Nephron (organoid): ENCODE measurements at regions not wholly inside any gene's neighbourhood (a gene's known extent, or its start where the extent isn't known, plus 50 kb on each side); places are given as distances from the start of the nearest gene placed in this dataset.
"Not testable (repeated sequence)": the region's sequence is repeated elsewhere in the genome, so short reads cannot be mapped to it uniquely, and the experiment has no call there.

ENCODE experiments used
- H3K27ac Mint-ChIP-seq, 3 experiments: 2 replicates each; pipeline ENCODE4 v1.8.0; 2020; ENCODE audit warnings: mixed read lengths in 3 of 3, mild to moderate bottlenecking in 2 of 3, moderate library complexity in 1 of 3
- H3K27me3 Mint-ChIP-seq: 2 replicates; pipeline ENCODE4 v1.8.0; 2021; ENCODE audit warnings: low read depth, mild to moderate bottlenecking, moderate library complexity, mixed read lengths
- H3K36me3 Mint-ChIP-seq: 2 replicates; pipeline ENCODE4 v1.8.0; 2020; ENCODE audit warnings: low read depth, mixed read lengths
- H3K4me1 Mint-ChIP-seq: 2 replicates; pipeline ENCODE4 v1.8.0; 2020; ENCODE audit warnings: mixed read lengths
- H3K4me3 Mint-ChIP-seq, 3 experiments: 2 replicates each; pipeline ENCODE4 v1.8.0; 2020; ENCODE audit warnings: mild to moderate bottlenecking in 3 of 3, mixed read lengths in 3 of 3, moderate library complexity in 2 of 3
- H3K9me3 Mint-ChIP-seq: 2 replicates; pipeline ENCODE4 v1.8.0; 2020; ENCODE audit warnings: mixed read lengths
- CTCF ChIP-seq, 3 experiments: fragments of 200-600 bp; sonication (generic); IDR thresholded peaks; one replicate each; pipeline ENCODE4 v1.5.0; 2021; ENCODE audit warnings: antibody characterized with exemption in 3 of 3; ENCODE audit not compliant: unreplicated experiment in 3 of 3

GRCh38 chr11:121872356-121872755 is 243.7 kb downstream of the BLID start:
- TF ChIP-seq CTCF (IDR thresholded peaks at IDR 0.05; ENCODE audit: unreplicated experiment in 3 of 3), result no peak
- H3K4me1 Mint-ChIP-seq, result peaks cover 17% of the 10 kb centered on the region
- H3K27me3 Mint-ChIP-seq, result no peaks in the 10 kb centered on the region
- H3K36me3 Mint-ChIP-seq, result no peaks in the 10 kb centered on the region
- H3K27ac Mint-ChIP-seq, result peak overlapping the region in 1 of 3 experiments; percentile 12
- no peaks in the 10 kb centered on the region for H3K9me3 Mint-ChIP-seq
- H3K4me3 Mint-ChIP-seq, result no peak overlapping the region

GRCh38 chr11:121870206-121871045 is 245.6 kb downstream of the BLID start:
- H3K9me3 Mint-ChIP-seq, result peaks cover 3% of the 10 kb centered on the region
- no peak overlapping the region for H3K4me3 Mint-ChIP-seq
- H3K27ac Mint-ChIP-seq, result peak overlapping the region in 2 of 3 experiments; percentile 20 to 61
- peaks cover 3% of the 10 kb centered on the region for H3K27me3 Mint-ChIP-seq
- TF ChIP-seq CTCF (IDR thresholded peaks at IDR 0.05; ENCODE audit: unreplicated experiment in 3 of 3), result no peak
- no peaks in the 10 kb centered on the region for H3K36me3 Mint-ChIP-seq
- H3K4me1 Mint-ChIP-seq, result peaks cover 22% of the 10 kb centered on the region

- H3K4me1 Mint-ChIP-seq, result peaks cover 22% of the 10 kb centered on the region
- H3K27ac Mint-ChIP-seq, result peak overlapping the region in 1 of 3 experiments; percentile 31
- H3K4me3 Mint-ChIP-seq, result no peak overlapping the region
- TF ChIP-seq CTCF (IDR thresholded peaks at IDR 0.05; ENCODE audit: unreplicated experiment in 3 of 3), result no peak
- H3K36me3 Mint-ChIP-seq, result no peaks in the 10 kb centered on the region
- H3K9me3 Mint-ChIP-seq, result peaks cover 9% of the 10 kb centered on the region
- peaks cover 3% of the 10 kb centered on the region for H3K27me3 Mint-ChIP-seq
Observed at GRCh38 chr11:121869478-121869877, 246.5 kb downstream of the BLID start.

- peaks cover 20% of the 10 kb centered on the region for H3K4me1 Mint-ChIP-seq
- H3K9me3 Mint-ChIP-seq, result peaks cover 22% of the 10 kb centered on the region
Observed at GRCh38 chr11:121866754-121867153, 249.3 kb downstream of the BLID start.

GRCh38 chr11:121864660-121865059 is 251.4 kb downstream of the BLID start:
- Mint-ChIP-seq H3K27me3 (peaks cover 3% of the 10 kb centered on the region), H3K4me1 (peaks cover 5% of the 10 kb centered on the region), H3K4me3 (no peak overlapping the region), H3K27ac (no peak overlapping the region), H3K36me3 (peaks cover 4% of the 10 kb centered on the region), H3K9me3 (peaks cover 30% of the 10 kb centered on the region)
- TF ChIP-seq CTCF (IDR thresholded peaks at IDR 0.05; ENCODE audit: unreplicated experiment in 3 of 3), result no peak

More at GRCh38 chr11:121866754-121867153, 249.3 kb downstream of the BLID start:
- Mint-ChIP-seq H3K27ac (peak overlapping the region in 1 of 3 experiments; percentile 67), H3K36me3 (no peaks in the 10 kb centered on the region), H3K27me3 (peaks cover 3% of the 10 kb centered on the region), H3K4me3 (no peak overlapping the region)
- no peak for TF ChIP-seq CTCF (IDR thresholded peaks at IDR 0.05; ENCODE audit: unreplicated experiment in 3 of 3)

- Mint-ChIP-seq H3K4me1 (peaks cover 5% of the 10 kb centered on the region), H3K27ac (no peak overlapping the region), H3K4me3 (no peak overlapping the region), H3K27me3 (peaks cover 3% of the 10 kb centered on the region), H3K9me3 (peaks cover 37% of the 10 kb centered on the region), H3K36me3 (peaks cover 4% of the 10 kb centered on the region)
- TF ChIP-seq CTCF (IDR thresholded peaks at IDR 0.05; ENCODE audit: unreplicated experiment in 3 of 3), result no peak
Observed at GRCh38 chr11:121863126-121863525, 252.9 kb downstream of the BLID start.

- Mint-ChIP-seq H3K9me3 (peaks cover 42% of the 10 kb centered on the region), H3K36me3 (peaks cover 17% of the 10 kb centered on the region)
- not testable (repeated sequence) for H3K4me1 Mint-ChIP-seq, H3K27ac Mint-ChIP-seq, H3K27me3 Mint-ChIP-seq, H3K4me3 Mint-ChIP-seq
Observed at GRCh38 chr11:121855138-121855537, 260.9 kb downstream of the BLID start.
